H9 (cell line): ENCODE measurements at regions not wholly inside any gene's neighbourhood (a gene's known extent, or its start where the extent isn't known, plus 50 kb on each side); places are given as distances from the start of the nearest gene placed in this dataset.

ENCODE experiments used
- DNase-seq: peaks from one replicate; pipeline ENCODE4 v3.0.0-alpha.2; 2017
- H2AFZ ChIP-seq: one replicate; pipeline ENCODE4 v1.6.1; 2013; ENCODE audit warnings: mild to moderate bottlenecking, low read length, control low read depth, moderate library complexity
- H2AK5ac ChIP-seq: 2 replicates; pipeline ENCODE4 v1.6.1; 2013; ENCODE audit warnings: low read length, control low read depth, mixed read lengths; ENCODE audit not compliant: insufficient read length
- H2BK120ac ChIP-seq: one replicate; pipeline ENCODE4 v1.6.1; 2013; ENCODE audit warnings: low read depth, mild to moderate bottlenecking, low read length, control low read depth, inconsistent platforms; ENCODE audit not compliant: poor library complexity, severe bottlenecking
- H2BK12ac ChIP-seq: 2 replicates; pipeline ENCODE4 v1.6.1; 2013; ENCODE audit warnings: low read length, control low read depth, mixed read lengths, low read depth; ENCODE audit not compliant: insufficient read length
- H2BK15ac ChIP-seq: 2 replicates; pipeline ENCODE4 v1.6.1; 2013; ENCODE audit warnings: low read depth, low read length, control low read depth
- H2BK20ac ChIP-seq: one replicate; pipeline ENCODE4 v1.6.1; 2013; ENCODE audit warnings: low read depth, mild to moderate bottlenecking, low read length, control low read depth, inconsistent platforms; ENCODE audit not compliant: poor library complexity, severe bottlenecking
- H2BK5ac ChIP-seq: 2 replicates; pipeline ENCODE4 v1.6.1; 2013; ENCODE audit warnings: low read length, control low read depth, mixed read lengths; ENCODE audit not compliant: insufficient read length
- H3K14ac ChIP-seq: 2 replicates; pipeline ENCODE4 v1.6.1; 2013; ENCODE audit warnings: low read length, control low read depth; ENCODE audit not compliant: insufficient read depth
- H3K18ac ChIP-seq: 2 replicates; pipeline ENCODE4 v1.6.1; 2013; ENCODE audit warnings: low read depth, mild to moderate bottlenecking, mixed read lengths, low read length, control low read depth; ENCODE audit not compliant: insufficient read length
- H3K23ac ChIP-seq: 2 replicates; pipeline ENCODE4 v1.6.1; 2013; ENCODE audit warnings: low read length, control low read depth, mixed read lengths, low read depth; ENCODE audit not compliant: insufficient read length
- H3K23me2 ChIP-seq: 2 replicates; pipeline ENCODE4 v1.6.1; 2013; ENCODE audit warnings: low read depth, mild to moderate bottlenecking, mixed read lengths, low read length, control low read depth; ENCODE audit not compliant: insufficient read length, poor library complexity, severe bottlenecking
- H3K27ac ChIP-seq: 2 replicates; pipeline ENCODE4 v1.5.1; 2013; ENCODE audit warnings: low read length, control low read depth, mixed read lengths, low read depth; ENCODE audit not compliant: insufficient read length
- H3K27me3 ChIP-seq: 2 replicates; pipeline ENCODE4 v1.6.1; 2013; ENCODE audit warnings: low read length, control low read depth, inconsistent platforms; ENCODE audit not compliant: insufficient read depth
- H3K4ac ChIP-seq: 2 replicates; pipeline ENCODE4 v1.6.1; 2013; ENCODE audit warnings: low read depth, mild to moderate bottlenecking, control low read depth, inconsistent platforms, low read length, moderate library complexity
- H3K4me1 ChIP-seq: 2 replicates; pipeline ENCODE4 v1.6.1; 2013; ENCODE audit warnings: low read length, control low read depth, inconsistent platforms; ENCODE audit not compliant: insufficient read depth
- H3K4me2 ChIP-seq: 2 replicates; pipeline ENCODE4 v1.6.1; 2013; ENCODE audit warnings: low read length, control low read depth, mixed read lengths; ENCODE audit not compliant: insufficient read length, insufficient read depth
- H3K56ac ChIP-seq: 2 replicates; pipeline ENCODE4 v1.6.1; 2013; ENCODE audit warnings: low read depth, mild to moderate bottlenecking, mixed read lengths, low read length, control low read depth; ENCODE audit not compliant: insufficient read length
- H3K79me1 ChIP-seq: 2 replicates; pipeline ENCODE4 v1.6.1; 2013; ENCODE audit warnings: low read depth, mild to moderate bottlenecking, moderate library complexity, low read length, control low read depth, inconsistent platforms; ENCODE audit not compliant: insufficient read depth, poor library complexity, severe bottlenecking
- H3K79me2 ChIP-seq: 2 replicates; pipeline ENCODE4 v1.6.1; 2013; ENCODE audit warnings: low read length, control low read depth, inconsistent platforms; ENCODE audit not compliant: insufficient read depth
- H3K9ac ChIP-seq: 2 replicates; pipeline ENCODE4 v1.6.1; 2013; ENCODE audit warnings: low read length, control low read depth, mixed read lengths; ENCODE audit not compliant: insufficient read length; ENCODE audit errors: extremely low read depth
- H3K9me3 ChIP-seq: one replicate; pipeline ENCODE4 v1.6.1; 2013; ENCODE audit warnings: low read depth, low read length, inconsistent platforms; ENCODE audit not compliant: control insufficient read depth
- H3T11ph ChIP-seq: one replicate; pipeline ENCODE4 v1.6.1; 2013; ENCODE audit warnings: mild to moderate bottlenecking, low read length, control low read depth, inconsistent platforms
- H4K20me1 ChIP-seq: one replicate; pipeline ENCODE4 v1.6.1; 2013; ENCODE audit not compliant: control insufficient read depth, insufficient read length, insufficient read depth
- H4K5ac ChIP-seq: 2 replicates; pipeline ENCODE4 v1.6.1; 2013; ENCODE audit warnings: low read depth, mild to moderate bottlenecking, mixed read lengths, low read length, control low read depth; ENCODE audit not compliant: insufficient read length
- H4K8ac ChIP-seq: replicated peaks from 2 replicates; pipeline ENCODE4 v1.6.1; 2013; ENCODE audit warnings: low read length, control low read depth, mixed read lengths, low read depth; ENCODE audit not compliant: insufficient read length
- H4K91ac ChIP-seq: 2 replicates; pipeline ENCODE4 v1.6.1; 2013; ENCODE audit warnings: low read depth, mild to moderate bottlenecking, moderate library complexity, mixed read lengths, low read length, control low read depth; ENCODE audit not compliant: insufficient read length
- H3K27ac Mint-ChIP-seq, 3 experiments: 2 replicates in 2 of 3; 3 replicates in 1 of 3; pipeline ENCODE4 v1.8.0; 2020 to 2021; ENCODE audit warnings: mixed read lengths in 3 of 3, mild to moderate bottlenecking in 1 of 3, moderate library complexity in 1 of 3
- H3K27me3 Mint-ChIP-seq: 2 replicates; pipeline ENCODE4 v1.8.0; 2021; ENCODE audit warnings: low read depth, mild to moderate bottlenecking, moderate library complexity, mixed read lengths
- H3K36me3 Mint-ChIP-seq, 3 experiments: 2 replicates in 2 of 3; 3 replicates in 1 of 3; pipeline ENCODE4 v1.8.0; 2020 to 2021; ENCODE audit warnings: low read depth in 3 of 3, mixed read lengths in 3 of 3; ENCODE audit not compliant: insufficient read depth in 1 of 3
- H3K4me1 Mint-ChIP-seq, 2 experiments: 2 replicates each; pipeline ENCODE4 v1.8.0; 2020; ENCODE audit warnings: mixed read lengths in 2 of 2
- H3K4me3 Mint-ChIP-seq, 2 experiments: 2 replicates in 1 of 2; 3 replicates in 1 of 2; pipeline ENCODE4 v1.8.0; 2020 to 2021; ENCODE audit warnings: mild to moderate bottlenecking in 2 of 2, mixed read lengths in 2 of 2, moderate library complexity in 1 of 2
- H3K9me3 Mint-ChIP-seq, 2 experiments: 2 replicates in 1 of 2; 3 replicates in 1 of 2; pipeline ENCODE4 v1.8.0; 2020; ENCODE audit warnings: mild to moderate bottlenecking in 2 of 2, mixed read lengths in 2 of 2, moderate library complexity in 1 of 2
- WGBS: extraction: QIAGEN DNeasy Blood & Tissue Kit; methylation state at CpG from one replicate; pipeline ENCODE4 v1.1.7; 2013; ENCODE audit warnings: missing lambda C conversion rate, low lambda C conversion rate, mixed read lengths; ENCODE audit not compliant: insufficient read length; ENCODE audit errors: extremely low coverage; 5-methylcytosine and 5-hydroxymethylcytosine counted together
- TF ChIP-seq, protein P1 (sequence below): fragments of 200-600 bp; sonication (generic); conservative IDR thresholded peaks from 3 replicates; pipeline ENCODE4 v1.8.0; 2021; ENCODE audit warnings: antibody characterized with exemption, mild to moderate bottlenecking

- no CpG with 5 or more reads among the region's 14 CpGs for WGBS
- no peak overlapping the region for H2BK15ac ChIP-seq
- peaks cover 2% of the 10 kb centered on the region for H3K27me3 Mint-ChIP-seq
- no peak overlapping the region for H3T11ph ChIP-seq
- H3K27ac ChIP-seq: no peak overlapping the region
- no peak overlapping the region for H3K23ac ChIP-seq
- no peak overlapping the region for H2BK120ac ChIP-seq
- H3K4me3 Mint-ChIP-seq: no peak overlapping the region
- H3K23me2 ChIP-seq: no peaks in the 10 kb centered on the region
- H2BK12ac ChIP-seq: no peak overlapping the region
- no peak overlapping the region for H3K56ac ChIP-seq
- no peak overlapping the region for H2BK20ac ChIP-seq
- no peak overlapping the region for H3K4me2 ChIP-seq
- H3K79me2 ChIP-seq: no peaks in the 10 kb centered on the region
- H4K8ac ChIP-seq: no peak overlapping the region
- no peak overlapping the region for H3K27ac Mint-ChIP-seq
- H4K5ac ChIP-seq: no peak overlapping the region
- H3K14ac ChIP-seq: no peak overlapping the region
- H2AK5ac ChIP-seq: no peak overlapping the region
- no peaks in the 10 kb centered on the region for H3K79me1 ChIP-seq
- no peak for DNase-seq
- no peaks in the 10 kb centered on the region; a peak in 1 of 5 replicates for H3K9me3 Mint-ChIP-seq
- H3K4me1 ChIP-seq: peaks cover 2% of the 10 kb centered on the region; the same call in 1 of the 2 replicates
- H2BK5ac ChIP-seq: no peak overlapping the region
- TF ChIP-seq, protein P1, sequence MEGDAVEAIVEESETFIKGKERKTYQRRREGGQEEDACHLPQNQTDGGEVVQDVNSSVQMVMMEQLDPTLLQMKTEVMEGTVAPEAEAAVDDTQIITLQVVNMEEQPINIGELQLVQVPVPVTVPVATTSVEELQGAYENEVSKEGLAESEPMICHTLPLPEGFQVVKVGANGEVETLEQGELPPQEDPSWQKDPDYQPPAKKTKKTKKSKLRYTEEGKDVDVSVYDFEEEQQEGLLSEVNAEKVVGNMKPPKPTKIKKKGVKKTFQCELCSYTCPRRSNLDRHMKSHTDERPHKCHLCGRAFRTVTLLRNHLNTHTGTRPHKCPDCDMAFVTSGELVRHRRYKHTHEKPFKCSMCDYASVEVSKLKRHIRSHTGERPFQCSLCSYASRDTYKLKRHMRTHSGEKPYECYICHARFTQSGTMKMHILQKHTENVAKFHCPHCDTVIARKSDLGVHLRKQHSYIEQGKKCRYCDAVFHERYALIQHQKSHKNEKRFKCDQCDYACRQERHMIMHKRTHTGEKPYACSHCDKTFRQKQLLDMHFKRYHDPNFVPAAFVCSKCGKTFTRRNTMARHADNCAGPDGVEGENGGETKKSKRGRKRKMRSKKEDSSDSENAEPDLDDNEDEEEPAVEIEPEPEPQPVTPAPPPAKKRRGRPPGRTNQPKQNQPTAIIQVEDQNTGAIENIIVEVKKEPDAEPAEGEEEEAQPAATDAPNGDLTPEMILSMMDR: no peak
- H4K91ac ChIP-seq: no peak overlapping the region
- no peaks in the 10 kb centered on the region for H3K9me3 ChIP-seq
- H3K9ac ChIP-seq: no peak overlapping the region
- no peak overlapping the region for H3K4ac ChIP-seq
- no peak overlapping the region for H2AFZ ChIP-seq
- H3K27me3 ChIP-seq: no peaks in the 10 kb centered on the region
- no peak overlapping the region for H3K18ac ChIP-seq
- H4K20me1 ChIP-seq: no peaks in the 10 kb centered on the region
- peaks cover 16 to 17% of the 10 kb centered on the region in 2 experiments for H3K4me1 Mint-ChIP-seq
- H3K36me3 Mint-ChIP-seq: no peaks in the 10 kb centered on the region; a peak in 1 of 7 replicates
Measured at GRCh38 chr5:1963941-1964451, 81.3 kb upstream of the IRX4 start.
